ENCODE measurements at regions not wholly inside any gene's neighbourhood (a gene's known extent, or its start where the extent isn't known, plus 50 kb on each side); places are given as distances from the start of the nearest gene placed in this dataset.

DNA sequence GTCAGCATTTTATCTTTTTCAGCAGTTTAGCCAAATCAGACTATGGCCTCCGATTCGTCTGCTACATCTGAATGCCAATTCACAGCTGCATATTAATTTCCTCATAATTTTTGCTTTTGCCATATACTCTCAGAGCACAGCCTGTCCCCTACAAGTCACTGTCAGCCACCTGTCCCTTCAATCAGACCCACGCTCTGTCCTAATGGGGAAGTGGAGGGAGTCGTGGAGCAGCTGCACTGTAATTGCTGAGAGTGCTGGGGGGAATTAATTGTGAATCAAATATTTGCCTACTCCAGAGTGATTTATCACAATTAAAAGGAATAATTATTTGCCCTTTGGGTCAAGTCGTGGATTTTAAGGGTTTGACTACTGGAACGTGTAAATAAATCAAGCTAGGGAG, 75.5 kb downstream of the EBLN2 start:
- no peaks in the 10 kb centered on the region for H3K9me2 ChIP-seq (replicated peaks; ENCODE audit: insufficient read depth, low read length)
- no peaks in the 10 kb centered on the region for H3F3A ChIP-seq (ENCODE audit: insufficient read depth)
- no peak for TF ChIP-seq CTCF (IDR thresholded peaks at IDR 0.05; ENCODE audit: insufficient read depth, low read length, poor library complexity, severe bottlenecking)
- no peak for TF ChIP-seq EZH2phosphoT487 (conservative IDR thresholded peaks at IDR 0.05; ENCODE audit: low read length)
- no peaks in the 10 kb centered on the region for H3K79me2 ChIP-seq (ENCODE audit: insufficient read depth, low read length)
- H3K4me3 ChIP-seq (ENCODE audit: insufficient read depth, low read length, poor library complexity, severe bottlenecking), result no peak overlapping the region
- H2AFZ ChIP-seq (ENCODE audit: low read depth, low read length, severe bottlenecking), result no peak overlapping the region
- H4K20me1 ChIP-seq (ENCODE audit: low read depth, low read length), result no peaks in the 10 kb centered on the region
- no peak overlapping the region for H3K9ac ChIP-seq (ENCODE audit: low read length)
- H3K27ac ChIP-seq (ENCODE audit: low read depth, low read length), result no peak overlapping the region
- no peak overlapping the region for H3K4me2 ChIP-seq (ENCODE audit: low read depth, low read length, poor library complexity, severe bottlenecking)
- H3K27me3 ChIP-seq (ENCODE audit: low read length), result no peaks in the 10 kb centered on the region
- H3K36me3 ChIP-seq (ENCODE audit: low read length), result no peaks in the 10 kb centered on the region
- no peaks in the 10 kb centered on the region for H3K9me3 ChIP-seq (ENCODE audit: insufficient read depth, low read length)

DNA sequence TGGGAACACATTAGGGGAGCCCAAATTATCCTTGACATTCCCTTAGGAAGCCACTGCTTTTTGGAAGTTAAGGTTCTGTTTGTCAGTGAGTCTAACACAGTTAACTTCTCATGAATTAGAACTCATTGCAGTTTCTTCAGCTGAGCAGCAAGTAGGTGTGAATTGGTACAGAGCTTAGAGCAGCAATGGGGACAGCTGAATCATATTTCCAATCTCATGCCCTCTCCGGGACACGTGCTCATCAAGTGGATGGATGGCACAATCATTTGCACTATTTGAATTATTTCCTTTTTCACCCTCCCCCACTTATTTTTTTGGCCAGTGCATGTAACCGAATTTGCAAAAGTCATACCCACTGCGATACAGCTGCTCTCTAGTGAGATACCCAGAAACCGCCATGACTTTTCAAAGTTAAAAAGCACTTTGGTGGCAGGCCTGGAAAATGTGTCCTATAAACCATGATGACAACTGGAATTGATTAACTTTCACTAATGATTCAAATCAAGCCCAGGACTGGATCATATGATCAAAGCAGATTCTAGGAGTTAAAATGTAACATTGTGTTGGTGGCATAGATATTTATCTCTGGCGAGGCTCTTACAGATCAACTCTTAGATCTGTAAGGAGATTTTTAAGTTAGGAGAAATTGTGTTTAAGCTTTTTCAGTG, 76.4 kb downstream of the EBLN2 start:
- no peak overlapping the region for H2AFZ ChIP-seq (ENCODE audit: low read depth, low read length, severe bottlenecking)
- H3K27ac ChIP-seq (ENCODE audit: low read depth, low read length), result no peak overlapping the region
- no peaks in the 10 kb centered on the region for H4K20me1 ChIP-seq (ENCODE audit: low read depth, low read length)
- H3K9me2 ChIP-seq (replicated peaks; ENCODE audit: insufficient read depth, low read length), result no peaks in the 10 kb centered on the region
- no peak overlapping the region for H3K9ac ChIP-seq (ENCODE audit: low read length)
- TF ChIP-seq CTCF (IDR thresholded peaks at IDR 0.05; ENCODE audit: insufficient read depth, low read length, poor library complexity, severe bottlenecking) (no peak), EZH2phosphoT487 (conservative IDR thresholded peaks at IDR 0.05; ENCODE audit: low read length) (no peak)
- H3K9me3 ChIP-seq (ENCODE audit: insufficient read depth, low read length), result no peaks in the 10 kb centered on the region
- H3K4me3 ChIP-seq (ENCODE audit: insufficient read depth, low read length, poor library complexity, severe bottlenecking), result no peak overlapping the region
- no peaks in the 10 kb centered on the region for H3K27me3 ChIP-seq (ENCODE audit: low read length)
- no peaks in the 10 kb centered on the region for H3F3A ChIP-seq (ENCODE audit: insufficient read depth)
- no peaks in the 10 kb centered on the region for H3K79me2 ChIP-seq (ENCODE audit: insufficient read depth, low read length)
- H3K4me2 ChIP-seq (ENCODE audit: low read depth, low read length, poor library complexity, severe bottlenecking), result no peak overlapping the region
- no peaks in the 10 kb centered on the region for H3K36me3 ChIP-seq (ENCODE audit: low read length)

GRCh38 chr3:73140772-73141442, 79.4 kb downstream of the EBLN2 start:
- TF ChIP-seq EZH2phosphoT487 (conservative IDR thresholded peaks at IDR 0.05; ENCODE audit: low read length) (no peak), CTCF (IDR thresholded peaks at IDR 0.05; ENCODE audit: insufficient read depth, low read length, poor library complexity, severe bottlenecking) (no peak)
- Histone ChIP-seq H3K4me3 (ENCODE audit: insufficient read depth, low read length, poor library complexity, severe bottlenecking) (no peak overlapping the region), H3K9me2 (replicated peaks; ENCODE audit: insufficient read depth, low read length) (no peaks in the 10 kb centered on the region), H3K79me2 (ENCODE audit: insufficient read depth, low read length) (no peaks in the 10 kb centered on the region), H2AFZ (ENCODE audit: low read depth, low read length, severe bottlenecking) (no peak overlapping the region), H3K27me3 (ENCODE audit: low read length) (no peaks in the 10 kb centered on the region), H3K9me3 (ENCODE audit: insufficient read depth, low read length) (no peaks in the 10 kb centered on the region), H3F3A (ENCODE audit: insufficient read depth) (no peaks in the 10 kb centered on the region), H3K4me2 (ENCODE audit: low read depth, low read length, poor library complexity, severe bottlenecking) (no peak overlapping the region), H3K9ac (ENCODE audit: low read length) (no peak overlapping the region), H3K36me3 (ENCODE audit: low read length) (no peaks in the 10 kb centered on the region), H4K20me1 (ENCODE audit: low read depth, low read length) (no peaks in the 10 kb centered on the region), H3K27ac (ENCODE audit: low read depth, low read length) (no peak overlapping the region)
